Neural progenitor cell (in vitro differentiated cells): ENCODE measurements at regions not wholly inside any gene's neighbourhood (a gene's known extent, or its start where the extent isn't known, plus 50 kb on each side); places are given as distances from the start of the nearest gene placed in this dataset.

ENCODE experiments used
- DNase-seq: peaks from one replicate; pipeline ENCODE4 v3.0.0-alpha.2; 2016; ENCODE audit warnings: low spot score
- H2AFZ ChIP-seq: fragments of 200-600 bp; sonication (generic); replicated peaks from 2 replicates; pipeline ENCODE4 v1.6.1; 2016; ENCODE audit warnings: antibody characterized with exemption
- H3F3A ChIP-seq: fragments of 200-600 bp; sonication (generic); 2 replicates; pipeline ENCODE4 v1.6.1; 2016; ENCODE audit warnings: antibody characterized with exemption, low read depth
- H3K27ac ChIP-seq: fragments of 200-600 bp; sonication (generic); 2 replicates; pipeline ENCODE4 v1.5.1; 2016; ENCODE audit warnings: mild to moderate bottlenecking
- H3K27me3 ChIP-seq: fragments of 200-600 bp; sonication (generic); 2 replicates; pipeline ENCODE4 v1.6.1; 2016; ENCODE audit warnings: mild to moderate bottlenecking, moderate library complexity
- H3K36me3 ChIP-seq: fragments of 200-600 bp; sonication (generic); 2 replicates; pipeline ENCODE4 v1.5.1; 2016
- H3K4me1 ChIP-seq: fragments of 200-600 bp; sonication (generic); 2 replicates; pipeline ENCODE4 v1.6.1; 2016; ENCODE audit warnings: mixed run types
- H3K4me2 ChIP-seq: fragments of 200-600 bp; sonication (generic); 2 replicates; pipeline ENCODE4 v1.6.1; 2016
- H3K4me3 ChIP-seq: fragments of 200-600 bp; sonication (generic); 2 replicates; pipeline ENCODE4 v1.5.1; 2016
- H3K79me2 ChIP-seq: fragments of 200-600 bp; sonication (generic); 2 replicates; pipeline ENCODE4 v1.6.1; 2016; ENCODE audit warnings: low read depth
- H3K9ac ChIP-seq: fragments of 200-600 bp; sonication (generic); 2 replicates; pipeline ENCODE4 v1.6.1; 2016
- H3K9me3 ChIP-seq: fragments of 200-600 bp; sonication (generic); 2 replicates; pipeline ENCODE4 v1.5.1; 2016; ENCODE audit warnings: low read depth
- H4K20me1 ChIP-seq: fragments of 200-600 bp; sonication (generic); 2 replicates; pipeline ENCODE4 v1.6.1; 2016; ENCODE audit warnings: low read depth
- H3K27ac Mint-ChIP-seq: 3 replicates; pipeline ENCODE4 v1.8.0; 2021; ENCODE audit warnings: mixed read lengths
- H3K27me3 Mint-ChIP-seq: 2 replicates; pipeline ENCODE4 v1.8.0; 2022; ENCODE audit warnings: low read depth, mild to moderate bottlenecking, inconsistent platforms, moderate library complexity, mixed read lengths; ENCODE audit not compliant: insufficient read depth
- H3K36me3 Mint-ChIP-seq: 3 replicates; pipeline ENCODE4 v1.8.0; 2021; ENCODE audit warnings: mixed read lengths
- H3K4me1 Mint-ChIP-seq: 3 replicates; pipeline ENCODE4 v1.8.0; 2021; ENCODE audit warnings: mixed read lengths
- H3K4me3 Mint-ChIP-seq: 3 replicates; pipeline ENCODE4 v1.8.0; 2021; ENCODE audit warnings: mild to moderate bottlenecking, moderate library complexity, mixed read lengths
- H3K9me3 Mint-ChIP-seq: 3 replicates; pipeline ENCODE4 v1.8.0; 2020; ENCODE audit warnings: mixed read lengths
- EZH2 ChIP-seq: fragments of 200-600 bp; sonication (generic); IDR thresholded peaks from 2 replicates; pipeline ENCODE4 v1.6.1; 2017; ENCODE audit warnings: antibody characterized with exemption, mild to moderate bottlenecking, moderate library complexity
- EZH2phosphoT487 ChIP-seq: fragments of 200-600 bp; sonication (generic); IDR thresholded peaks from 2 replicates; pipeline ENCODE4 v1.6.1; 2017; ENCODE audit warnings: antibody characterized with exemption
- TF ChIP-seq, protein P1 (sequence below): fragments of 200-600 bp; sonication (generic); IDR thresholded peaks from 2 replicates; pipeline ENCODE4 v1.5.1; 2017; ENCODE audit warnings: antibody characterized with exemption, mild to moderate bottlenecking

DNA sequence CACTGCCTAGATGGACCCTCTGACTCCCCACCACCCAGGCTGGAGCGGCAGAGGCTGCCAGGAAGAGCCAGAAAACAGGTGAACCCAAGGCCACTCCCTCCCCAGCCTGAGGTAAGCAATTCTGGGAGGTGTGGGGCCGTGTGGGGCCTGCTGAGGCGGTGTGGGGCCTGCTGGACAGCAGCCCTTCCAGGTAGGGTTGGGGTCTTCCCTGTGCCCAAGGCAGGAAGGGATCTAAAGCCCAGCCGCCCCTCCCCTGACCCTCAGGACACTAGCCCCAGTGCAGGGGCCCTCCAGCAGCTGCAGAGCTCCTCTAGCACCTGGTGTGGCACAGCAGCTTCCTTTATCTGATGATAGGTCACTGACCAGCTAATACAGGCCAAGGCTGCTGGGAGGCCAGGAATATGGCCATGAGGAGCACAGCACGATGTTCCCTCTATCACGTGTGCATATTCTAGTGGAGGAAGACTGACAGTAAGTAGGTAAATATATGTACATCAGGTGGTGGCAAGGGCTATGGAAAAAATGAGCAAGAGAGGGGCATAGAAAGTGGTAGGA is 86.9 kb downstream of the IER5 start:
- no peak overlapping the region for H3K27ac ChIP-seq
- peaks cover 15% of the 10 kb centered on the region for H3K4me1 ChIP-seq
- no peaks in the 10 kb centered on the region for H3K36me3 ChIP-seq
- H3K27me3 ChIP-seq, result peaks cover 3% of the 10 kb centered on the region
- Mint-ChIP-seq H3K9me3 (peaks cover 17% of the 10 kb centered on the region), H3K36me3 (no peaks in the 10 kb centered on the region), H3K4me3 (no peak overlapping the region), H3K27me3 (peaks cover 26% of the 10 kb centered on the region), H3K27ac (no peak overlapping the region), H3K4me1 (peaks cover 23% of the 10 kb centered on the region)
- peaks cover 16% of the 10 kb centered on the region for H3F3A ChIP-seq
- H3K79me2 ChIP-seq, result no peaks in the 10 kb centered on the region
- H3K4me2 ChIP-seq, result no peak overlapping the region
- no peak overlapping the region for H3K9ac ChIP-seq
- H3K9me3 ChIP-seq, result no peaks in the 10 kb centered on the region
- no peak overlapping the region for H2AFZ ChIP-seq
- TF ChIP-seq, protein P1, sequence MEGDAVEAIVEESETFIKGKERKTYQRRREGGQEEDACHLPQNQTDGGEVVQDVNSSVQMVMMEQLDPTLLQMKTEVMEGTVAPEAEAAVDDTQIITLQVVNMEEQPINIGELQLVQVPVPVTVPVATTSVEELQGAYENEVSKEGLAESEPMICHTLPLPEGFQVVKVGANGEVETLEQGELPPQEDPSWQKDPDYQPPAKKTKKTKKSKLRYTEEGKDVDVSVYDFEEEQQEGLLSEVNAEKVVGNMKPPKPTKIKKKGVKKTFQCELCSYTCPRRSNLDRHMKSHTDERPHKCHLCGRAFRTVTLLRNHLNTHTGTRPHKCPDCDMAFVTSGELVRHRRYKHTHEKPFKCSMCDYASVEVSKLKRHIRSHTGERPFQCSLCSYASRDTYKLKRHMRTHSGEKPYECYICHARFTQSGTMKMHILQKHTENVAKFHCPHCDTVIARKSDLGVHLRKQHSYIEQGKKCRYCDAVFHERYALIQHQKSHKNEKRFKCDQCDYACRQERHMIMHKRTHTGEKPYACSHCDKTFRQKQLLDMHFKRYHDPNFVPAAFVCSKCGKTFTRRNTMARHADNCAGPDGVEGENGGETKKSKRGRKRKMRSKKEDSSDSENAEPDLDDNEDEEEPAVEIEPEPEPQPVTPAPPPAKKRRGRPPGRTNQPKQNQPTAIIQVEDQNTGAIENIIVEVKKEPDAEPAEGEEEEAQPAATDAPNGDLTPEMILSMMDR, result no peak
- no peak for TF ChIP-seq EZH2
- no peak for TF ChIP-seq EZH2phosphoT487
- no peak for DNase-seq
- H3K4me3 ChIP-seq, result no peak overlapping the region
- peaks cover 8% of the 10 kb centered on the region for H4K20me1 ChIP-seq

DNA sequence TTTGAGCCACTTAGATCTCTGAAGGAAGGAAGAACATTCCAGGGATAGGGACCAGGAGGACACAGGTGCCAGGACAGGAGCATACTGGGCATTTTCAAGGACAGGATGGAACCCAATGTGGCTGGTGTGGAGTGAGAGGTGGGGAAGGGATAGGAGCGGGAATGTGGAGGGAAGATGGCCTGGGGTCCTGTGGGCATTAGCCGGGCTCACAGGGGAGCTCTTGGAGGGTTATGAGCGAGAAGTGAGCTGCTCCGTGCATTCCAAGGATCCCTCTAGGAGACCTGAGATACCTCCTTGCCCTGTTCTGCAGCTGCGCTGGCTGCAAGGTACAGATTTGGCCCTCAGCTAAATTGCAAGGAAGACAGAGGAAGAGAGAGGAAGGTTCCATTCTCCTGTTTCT is 87.5 kb downstream of the IER5 start:
- peaks cover 28% of the 10 kb centered on the region for H3K4me1 Mint-ChIP-seq
- H3K4me2 ChIP-seq, result no peak overlapping the region
- H3K9ac ChIP-seq, result no peak overlapping the region
- H3K27me3 ChIP-seq, result peaks cover 3% of the 10 kb centered on the region
- no peaks in the 10 kb centered on the region for H3K79me2 ChIP-seq
- no peaks in the 10 kb centered on the region for H3K9me3 ChIP-seq
- H3K4me3 ChIP-seq, result no peak overlapping the region
- no peaks in the 10 kb centered on the region for H3K36me3 Mint-ChIP-seq
- no peak overlapping the region for H3K27ac Mint-ChIP-seq
- TF ChIP-seq, protein P1, result no peak
- TF ChIP-seq EZH2 (no peak), EZH2phosphoT487 (no peak)
- peaks cover 17% of the 10 kb centered on the region for H3K9me3 Mint-ChIP-seq
- H2AFZ ChIP-seq, result no peak overlapping the region
- H3K4me1 ChIP-seq, result peaks cover 21% of the 10 kb centered on the region
- H3K36me3 ChIP-seq, result no peaks in the 10 kb centered on the region
- peaks cover 13% of the 10 kb centered on the region for H4K20me1 ChIP-seq
- H3K27me3 Mint-ChIP-seq, result peaks cover 25% of the 10 kb centered on the region
- no peak overlapping the region for H3K27ac ChIP-seq
- DNase-seq, result no peak
- peaks cover 21% of the 10 kb centered on the region for H3F3A ChIP-seq
- H3K4me3 Mint-ChIP-seq, result no peak overlapping the region

DNA sequence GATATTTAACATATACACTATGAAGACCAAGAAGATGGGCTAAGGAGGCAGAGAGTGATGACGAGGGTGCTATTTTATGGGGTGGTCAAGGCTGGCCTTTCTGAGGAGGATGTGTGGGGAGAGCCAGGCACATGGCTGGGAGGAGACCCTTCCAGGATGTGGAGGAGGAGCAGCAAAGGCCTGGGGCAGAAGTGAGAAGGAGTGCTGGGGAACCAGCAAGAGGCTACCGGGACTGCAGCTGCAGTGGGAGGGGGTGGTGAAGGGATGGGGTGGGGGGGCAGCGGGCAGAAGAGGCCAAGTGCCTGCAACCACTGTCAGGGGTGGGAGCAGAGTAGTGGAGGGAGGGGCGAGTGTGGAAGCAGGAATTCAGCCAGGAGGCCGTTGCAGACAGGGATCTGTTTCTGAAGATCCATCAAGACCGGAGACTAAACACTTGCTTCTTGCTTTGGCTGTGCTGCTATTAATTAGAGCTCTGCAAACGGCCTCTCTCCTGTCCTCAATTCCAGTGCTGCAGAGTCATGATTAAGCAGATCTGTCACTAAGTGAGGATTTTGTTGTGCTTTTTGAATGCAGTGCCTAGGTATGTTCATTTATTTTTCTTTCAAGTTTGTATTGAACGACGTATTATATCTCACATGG is 89.9 kb downstream of the IER5 start:
- no peak overlapping the region for H3K4me2 ChIP-seq

More for the DNA sequence above, 89.9 kb downstream of the IER5 start:
- Histone ChIP-seq H3K9me3 (no peaks in the 10 kb centered on the region), H3K36me3 (no peaks in the 10 kb centered on the region), H3K4me3 (no peak overlapping the region), H3K27me3 (peaks cover 3% of the 10 kb centered on the region), H2AFZ (no peak overlapping the region), H4K20me1 (peaks cover 19% of the 10 kb centered on the region), H3K27ac (no peak overlapping the region), H3F3A (peaks cover 33% of the 10 kb centered on the region), H3K9ac (no peak overlapping the region), H3K79me2 (no peaks in the 10 kb centered on the region), H3K4me1 (peaks cover 37% of the 10 kb centered on the region)
- Mint-ChIP-seq H3K4me1 (peaks cover 40% of the 10 kb centered on the region), H3K36me3 (no peaks in the 10 kb centered on the region), H3K9me3 (peaks cover 5% of the 10 kb centered on the region), H3K27ac (no peak overlapping the region), H3K4me3 (no peak overlapping the region), H3K27me3 (peaks cover 27% of the 10 kb centered on the region)
- TF ChIP-seq EZH2 (no peak), EZH2phosphoT487 (no peak)
- TF ChIP-seq, protein P1, result no peak
- no peak for DNase-seq
